Activated gamma-delta T cell (primary cell): ENCODE measurements at regions not wholly inside any gene's neighbourhood (a gene's known extent, or its start where the extent isn't known, plus 50 kb on each side); places are given as distances from the start of the nearest gene placed in this dataset.

ENCODE experiments used
- DNase-seq: peaks from one replicate; lab custom pipeline; 2025; lab: John Stamatoyannopoulos, UW

GRCh38 chr1:114342376-114342775 lies 168.6 kb downstream of the TRIM33 start:
- DNase-seq, result no peak

DNA sequence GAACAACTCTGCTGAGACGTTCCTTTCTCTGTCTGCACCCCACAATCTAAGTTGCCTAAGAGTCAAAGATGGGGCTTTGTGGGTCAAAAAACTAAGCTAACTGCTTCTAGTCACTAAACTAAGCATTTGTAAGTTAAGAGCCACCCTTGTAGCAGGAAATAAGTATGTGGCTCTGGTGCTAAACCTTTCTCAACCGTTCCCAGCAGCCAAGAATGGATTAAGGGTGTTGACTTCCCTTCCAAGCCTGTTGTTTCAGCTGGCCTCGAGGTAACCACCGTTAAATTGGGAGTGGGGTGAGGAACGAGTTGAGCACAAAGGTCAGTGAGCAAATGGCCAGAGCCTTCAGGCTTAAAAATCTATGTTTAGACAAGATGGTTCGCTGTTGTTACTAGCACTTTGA lies 169.1 kb downstream of the TRIM33 start:
- no peak for DNase-seq

DNA sequence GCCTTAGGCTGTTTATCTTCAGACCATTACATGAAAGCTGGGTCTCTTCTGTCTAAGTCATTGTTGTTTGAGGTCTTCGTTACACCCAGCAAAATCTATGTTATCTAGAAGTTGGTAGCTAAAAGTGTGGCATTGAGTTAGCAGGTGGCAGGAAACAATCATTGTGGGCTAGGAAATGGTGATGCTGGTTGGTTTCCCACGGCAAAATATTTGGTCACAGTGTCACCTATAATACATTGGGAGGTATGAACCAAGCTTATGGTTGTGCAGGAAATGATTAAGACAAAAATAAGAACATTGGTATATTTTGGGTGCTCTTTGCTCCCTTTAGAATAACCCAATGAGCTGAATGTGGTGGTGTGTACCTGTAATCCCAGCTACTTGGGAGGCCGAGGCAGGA lies 169.7 kb downstream of the TRIM33 start:
- no peak for DNase-seq

GRCh38 chr1:114340892-114341291 lies 170.1 kb downstream of the TRIM33 start:
- DNase-seq, result no peak

DNA sequence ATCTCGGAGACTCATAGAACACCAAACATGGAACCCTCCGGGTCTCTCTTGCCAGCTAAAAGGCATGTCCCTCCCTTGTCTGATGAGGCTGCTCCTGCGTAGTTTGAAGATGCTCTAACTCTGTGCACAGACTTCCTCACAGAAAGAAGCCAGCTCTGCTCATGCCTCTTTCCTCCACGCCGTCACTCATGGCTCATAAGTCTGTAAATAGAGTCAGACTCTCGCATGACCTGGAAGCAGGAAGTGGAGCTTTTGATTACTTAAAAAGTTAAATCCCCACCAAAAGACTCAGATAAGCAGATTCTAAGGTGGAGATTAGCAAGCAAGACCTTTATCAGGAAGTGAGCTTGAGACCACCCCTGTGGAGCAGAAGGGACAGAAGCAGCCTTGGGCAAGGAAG lies 171.6 kb downstream of the TRIM33 start:
- no peak for DNase-seq

GRCh38 chr1:114338191-114338890 lies 172.7 kb downstream of the TRIM33 start:
- no peak for DNase-seq

DNA sequence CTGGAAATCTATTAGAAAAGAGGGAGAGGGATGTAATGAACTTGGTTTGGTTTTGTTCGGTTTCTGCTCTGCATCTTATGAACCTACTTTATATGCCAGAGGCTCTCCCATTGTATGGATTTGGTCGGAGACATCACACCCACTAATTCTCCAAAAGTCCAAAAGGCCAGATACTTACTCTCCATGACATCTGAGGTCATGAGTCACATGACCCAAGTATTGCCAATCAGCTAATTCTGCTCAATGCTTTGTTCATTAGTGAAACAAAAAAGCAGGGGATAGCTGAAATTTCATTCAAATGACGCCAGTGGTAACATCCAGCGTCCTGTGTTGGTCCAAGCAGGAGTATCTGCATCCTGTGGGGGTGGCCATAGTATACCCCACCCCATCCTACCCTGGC lies 173.6 kb downstream of the TRIM33 start:
- DNase-seq, result no peak

GRCh38 chr1:114336360-114336759 lies 174.6 kb downstream of the TRIM33 start:
- DNase-seq, result no peak

- no peak for DNase-seq
Observed at GRCh38 chr1:114335273-114335672, 175.7 kb downstream of the TRIM33 start.

DNA sequence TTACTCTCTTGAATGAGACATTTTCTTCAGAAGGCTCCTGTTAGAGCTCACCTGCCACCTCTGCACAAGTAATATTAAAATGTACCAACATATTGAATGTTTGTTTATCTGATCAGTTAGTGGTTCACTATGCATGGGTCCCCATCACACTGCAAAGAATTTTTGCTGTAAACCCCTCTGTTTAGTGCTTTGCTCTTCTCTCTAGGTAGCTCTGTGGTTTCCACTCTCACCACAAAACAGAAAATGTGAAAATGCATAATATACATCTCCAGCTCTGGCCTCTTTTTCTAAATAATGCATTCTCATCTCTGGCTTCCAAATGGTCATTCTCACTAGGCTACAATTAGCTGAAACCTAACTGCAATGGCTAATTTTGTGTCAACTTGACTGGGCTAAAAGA lies 176.7 kb downstream of the TRIM33 start:
- no peak for DNase-seq

DNA sequence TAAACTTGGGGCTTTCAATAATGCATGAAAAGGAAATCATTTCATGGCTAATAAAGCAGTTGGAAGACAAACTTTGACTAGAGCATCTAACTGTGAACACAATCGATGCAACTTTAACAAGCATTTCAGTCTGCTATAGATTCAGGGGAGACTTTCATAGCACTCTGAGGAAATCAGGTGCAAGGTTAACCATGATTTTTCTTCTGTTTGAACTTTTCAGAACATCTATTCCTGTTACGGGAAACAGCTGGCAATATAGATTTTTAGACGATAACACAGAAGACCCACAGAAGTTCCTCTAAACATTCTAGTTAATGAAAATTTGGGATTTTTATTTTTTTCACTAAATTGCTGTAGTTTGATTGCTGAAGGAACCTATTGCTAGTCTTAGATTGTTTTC lies 177.3 kb downstream of the TRIM33 start:
- no peak for DNase-seq

- no peak for DNase-seq
Observed at GRCh38 chr1:114331936-114332335, 178.3 kb upstream of the SYT6 start.

- DNase-seq, result no peak
Observed at GRCh38 chr1:114330451-114330983, 176.8 kb upstream of the SYT6 start.

DNA sequence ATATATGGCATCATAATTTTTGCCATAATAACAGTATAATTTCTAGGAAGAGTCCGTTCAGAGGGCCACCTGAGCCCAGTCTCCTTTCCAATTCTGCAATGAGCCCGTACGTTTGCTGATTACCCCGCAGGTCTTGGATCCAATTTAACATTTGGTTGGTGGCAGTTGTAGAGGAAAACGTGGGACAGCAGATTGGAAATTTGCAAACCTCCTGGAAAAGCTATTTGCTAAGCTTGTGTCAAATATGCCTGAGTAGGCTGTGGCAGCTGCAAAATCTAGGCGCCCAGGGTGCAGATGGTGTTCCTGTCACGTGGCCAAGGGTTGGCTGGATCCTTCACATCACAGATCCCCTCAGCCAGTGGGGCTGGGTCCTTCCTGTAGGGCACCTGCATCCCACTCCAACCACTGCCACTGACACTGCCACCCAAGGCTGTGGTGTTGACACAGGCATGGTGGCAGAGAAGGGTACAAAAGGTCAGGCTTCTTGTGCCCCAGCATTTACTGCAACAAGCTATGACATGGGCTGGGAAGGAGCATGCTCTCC lies 174.8 kb upstream of the SYT6 start:
- DNase-seq, result no peak

- no peak for DNase-seq
Observed at GRCh38 chr1:114324662-114324965, 170.9 kb upstream of the SYT6 start.

GRCh38 chr1:114323959-114324661 lies 170.4 kb upstream of the SYT6 start:
- DNase-seq, result no peak

GRCh38 chr1:114322734-114323133 lies 169.1 kb upstream of the SYT6 start:
- no peak for DNase-seq

DNA sequence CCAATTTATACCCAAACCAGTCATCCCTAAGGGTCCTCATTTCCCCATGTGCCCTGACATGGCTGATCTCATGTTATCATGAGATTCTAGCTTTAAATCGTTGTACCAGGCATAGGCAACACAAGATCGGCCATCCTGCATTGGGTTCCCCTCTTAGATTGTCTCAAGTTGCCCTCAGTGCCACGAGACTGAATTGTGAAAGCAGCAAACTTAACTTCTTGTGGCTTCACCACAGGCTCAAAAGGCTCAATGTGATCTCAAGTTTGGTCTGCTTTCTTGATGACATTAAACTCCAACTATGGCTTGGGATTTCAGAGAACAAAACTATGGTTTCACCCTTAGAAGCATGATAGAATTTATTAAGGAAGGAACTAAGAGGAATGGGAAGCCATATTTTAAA lies 168.5 kb upstream of the SYT6 start:
- no peak for DNase-seq

DNA sequence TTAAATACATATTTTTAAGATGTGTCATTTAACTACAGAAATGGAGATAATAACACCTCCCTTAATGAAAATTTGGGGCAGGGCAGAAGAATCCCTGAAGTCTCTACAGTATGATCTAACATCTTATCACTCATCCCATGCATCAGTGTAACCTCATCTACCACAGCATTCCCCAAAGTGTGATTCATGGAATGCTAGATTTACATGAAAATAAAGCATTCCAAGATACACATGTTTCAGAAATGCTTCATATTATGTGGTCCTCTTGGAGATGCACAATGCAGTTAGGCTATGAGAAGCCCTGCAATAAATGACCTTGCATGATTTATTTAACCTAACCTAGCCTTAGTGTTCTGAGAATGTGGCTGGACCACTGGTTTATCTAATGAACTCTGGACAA lies 166.9 kb upstream of the SYT6 start:
- no peak for DNase-seq

DNA sequence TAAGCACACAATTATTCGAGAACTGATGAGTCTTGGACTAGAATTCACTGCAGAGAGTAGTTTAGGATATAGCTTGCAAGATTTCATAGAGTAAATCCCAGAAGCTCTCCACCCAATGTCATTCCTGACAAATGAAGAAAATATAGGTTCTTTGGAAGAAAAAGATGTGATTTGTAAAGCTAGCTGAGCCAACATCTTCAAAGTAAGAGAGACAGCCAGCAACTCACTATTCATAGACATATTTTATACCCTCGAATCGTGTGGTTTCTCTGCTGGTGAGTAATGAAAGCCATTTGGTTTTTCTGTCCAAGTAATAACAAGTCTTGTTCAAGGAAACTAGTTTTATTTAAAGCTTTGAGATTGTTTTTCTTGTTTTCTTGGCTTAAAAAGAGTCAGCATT lies 165.7 kb upstream of the SYT6 start:
- no peak for DNase-seq

DNA sequence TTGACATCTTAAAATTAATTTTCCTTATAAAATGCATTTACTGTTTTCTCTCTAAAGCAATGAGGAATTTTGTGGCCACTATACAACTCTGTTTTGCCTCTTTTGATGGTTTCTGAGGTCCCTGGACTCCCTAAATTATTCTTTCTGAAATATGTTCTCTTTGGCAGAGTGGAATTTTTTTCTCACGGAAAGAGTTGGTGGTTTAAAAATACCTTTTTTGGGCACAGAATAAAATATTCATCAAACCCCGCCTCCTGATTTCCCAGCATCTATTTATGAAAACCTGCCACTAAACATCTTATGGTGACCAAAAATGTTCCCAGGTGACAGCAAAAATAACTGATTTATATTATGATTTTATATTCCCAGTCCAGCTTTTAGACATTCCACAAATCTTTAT lies 165.3 kb upstream of the SYT6 start:
- DNase-seq, result no peak

GRCh38 chr1:114316204-114316603 lies 162.5 kb upstream of the SYT6 start:
- DNase-seq, result no peak

DNA sequence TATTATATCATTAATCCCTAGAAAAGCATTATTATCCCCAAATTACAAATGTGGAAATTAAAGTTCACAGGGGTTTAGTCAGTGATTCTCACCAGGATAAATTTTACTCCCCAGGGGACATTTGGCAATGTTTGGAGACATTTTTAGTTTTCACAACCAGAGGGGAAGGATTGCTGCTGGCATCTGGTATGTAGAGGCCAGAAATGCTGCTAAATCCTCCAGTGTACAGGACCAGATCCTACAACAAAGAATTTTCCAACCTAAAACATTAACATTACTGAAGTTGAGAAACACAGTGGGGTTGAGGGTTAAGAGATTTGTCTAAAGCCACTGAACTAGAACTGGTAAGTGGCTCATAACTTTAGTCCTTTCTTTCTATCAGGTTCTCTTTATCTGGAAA lies 162.0 kb upstream of the SYT6 start:
- DNase-seq, result no peak

- no peak for DNase-seq
Observed at GRCh38 chr1:114314576-114314975, 160.9 kb upstream of the SYT6 start.
